Muscle of leg (tissue), 3 donors: ENCODE measurements at regions not wholly inside any gene's neighbourhood (a gene's known extent, or its start where the extent isn't known, plus 50 kb on each side); places are given as distances from the start of the nearest gene placed in this dataset.
"Not testable (repeated sequence)": the region's sequence is repeated elsewhere in the genome, so short reads cannot be mapped to it uniquely, and the experiment has no call there.

ENCODE experiments used
- DNase-seq: peaks from one replicate; pipeline ENCODE4 v3.0.0; 2013
- H3K27ac ChIP-seq: one replicate; pipeline ENCODE4 v1.5.1; 2013; ENCODE audit warnings: mild to moderate bottlenecking, low read length, control low read depth
- H3K27me3 ChIP-seq: one replicate; pipeline ENCODE4 v1.6.1; 2013; ENCODE audit warnings: low read length; ENCODE audit not compliant: control insufficient read depth, insufficient read depth
- H3K36me3 ChIP-seq: one replicate; pipeline ENCODE4 v1.6.1; 2013; ENCODE audit warnings: low read length; ENCODE audit not compliant: control insufficient read depth, insufficient read depth
- H3K4me1 ChIP-seq: one replicate; pipeline ENCODE4 v1.6.1; 2013; ENCODE audit warnings: low read length; ENCODE audit not compliant: control insufficient read depth, insufficient read depth
- H3K4me3 ChIP-seq: one replicate; pipeline ENCODE4 v1.5.1; 2013; ENCODE audit warnings: low read length, control low read depth
- H3K9me3 ChIP-seq: replicated peaks from 2 replicates; pipeline ENCODE4 v1.6.1; 2013; ENCODE audit warnings: low read depth, low read length; ENCODE audit not compliant: control insufficient read depth
- WGBS: methylation state at CpG from one replicate; pipeline ENCODE4 v1.1.5; 2013; ENCODE audit warnings: missing lambda C conversion rate; ENCODE audit not compliant: insufficient coverage; 5-methylcytosine and 5-hydroxymethylcytosine counted together

GRCh38 chr9:124108216-124108615 lies 96.6 kb downstream of the LHX2 start:
- Histone ChIP-seq H3K36me3 (no peaks in the 10 kb centered on the region), H3K9me3 (no peaks in the 10 kb centered on the region), H3K4me3 (no peak overlapping the region), H3K4me1 (no peaks in the 10 kb centered on the region), H3K27me3 (no peaks in the 10 kb centered on the region), H3K27ac (no peak overlapping the region)
- 69% methylated on average over 6 of the region's 6 CpGs for WGBS
- no peak for DNase-seq

GRCh38 chr9:124110307-124110915 lies 98.8 kb downstream of the LHX2 start:
- H3K9me3 ChIP-seq, result no peaks in the 10 kb centered on the region
- H3K27me3 ChIP-seq, result peaks cover 3% of the 10 kb centered on the region
- no peak overlapping the region for H3K4me3 ChIP-seq
- H3K36me3 ChIP-seq, result no peaks in the 10 kb centered on the region
- H3K4me1 ChIP-seq, result no peaks in the 10 kb centered on the region
- no peak overlapping the region for H3K27ac ChIP-seq
- DNase-seq, result peak; percentile 85
- WGBS, result 14% methylated on average over 12 of the region's 16 CpGs

GRCh38 chr9:124116683-124117363 lies 105.3 kb downstream of the LHX2 start:
- Histone ChIP-seq H3K27me3 (peaks cover 3% of the 10 kb centered on the region), H3K27ac (no peak overlapping the region), H3K9me3 (peaks cover 7% of the 10 kb centered on the region), H3K4me3 (no peak overlapping the region), H3K36me3 (no peaks in the 10 kb centered on the region), H3K4me1 (no peaks in the 10 kb centered on the region)
- 58% methylated on average over 1 of the region's 9 CpGs for WGBS
- DNase-seq, result no peak

- H3K4me1 ChIP-seq, result no peaks in the 10 kb centered on the region
- peaks cover 7% of the 10 kb centered on the region for H3K9me3 ChIP-seq
- no peaks in the 10 kb centered on the region for H3K36me3 ChIP-seq
- H3K27me3 ChIP-seq, result no peaks in the 10 kb centered on the region
- no peak overlapping the region for H3K4me3 ChIP-seq
- no peak for DNase-seq
- 72% methylated on average over 6 of the region's 6 CpGs for WGBS
- H3K27ac ChIP-seq, result no peak overlapping the region
Observed at GRCh38 chr9:124118894-124119293, 107.3 kb downstream of the LHX2 start.

GRCh38 chr9:124120272-124120671 lies 108.7 kb downstream of the LHX2 start:
- H3K27ac ChIP-seq, result no peak overlapping the region
- no CpG with 5 or more reads among the region's 3 CpGs for WGBS
- no peak overlapping the region for H3K4me3 ChIP-seq
- DNase-seq, result no peak
- no peaks in the 10 kb centered on the region for H3K4me1 ChIP-seq
- H3K27me3 ChIP-seq, result no peaks in the 10 kb centered on the region
- H3K9me3 ChIP-seq, result peaks cover 7% of the 10 kb centered on the region
- H3K36me3 ChIP-seq, result no peaks in the 10 kb centered on the region

GRCh38 chr9:124121725-124122124 lies 110.2 kb downstream of the LHX2 start:
- WGBS, result no CpG with 5 or more reads among the region's 1 CpG
- Histone ChIP-seq H3K9me3 (peaks cover 6% of the 10 kb centered on the region), H3K27me3 (peaks cover 3% of the 10 kb centered on the region), H3K27ac (no peak overlapping the region), H3K4me1 (no peaks in the 10 kb centered on the region), H3K36me3 (no peaks in the 10 kb centered on the region), H3K4me3 (no peak overlapping the region)
- no peak for DNase-seq

- Histone ChIP-seq H3K36me3 (no peaks in the 10 kb centered on the region), H3K27ac (no peak overlapping the region), H3K4me1 (no peaks in the 10 kb centered on the region), H3K27me3 (peaks cover 3% of the 10 kb centered on the region), H3K9me3 (peaks cover 3% of the 10 kb centered on the region), H3K4me3 (no peak overlapping the region)
- 25% methylated on average over 1 of the region's 1 CpG for WGBS
- DNase-seq, result no peak
Observed at GRCh38 chr9:124122321-124122720, 110.8 kb downstream of the LHX2 start.

- Histone ChIP-seq H3K36me3 (no peaks in the 10 kb centered on the region), H3K9me3 (peaks cover 3% of the 10 kb centered on the region), H3K4me1 (no peaks in the 10 kb centered on the region), H3K27me3 (peaks cover 3% of the 10 kb centered on the region), H3K27ac (no peak overlapping the region), H3K4me3 (no peak overlapping the region)
- DNase-seq, result peak; percentile 19
- 17% methylated on average over 1 of the region's 3 CpGs for WGBS
Observed at GRCh38 chr9:124122813-124123462, 111.4 kb downstream of the LHX2 start.

- not testable (repeated sequence) for DNase-seq, H3K9me3 ChIP-seq, H3K4me3 ChIP-seq, H3K4me1 ChIP-seq, H3K27ac ChIP-seq, H3K27me3 ChIP-seq, H3K36me3 ChIP-seq
- no CpG with 5 or more reads among the region's 1 CpG for WGBS
Observed at GRCh38 chr9:124123621-124124020, 112.1 kb downstream of the LHX2 start.

- no peaks in the 10 kb centered on the region for H3K36me3 ChIP-seq
- no peak overlapping the region for H3K4me3 ChIP-seq
- no peaks in the 10 kb centered on the region for H3K4me1 ChIP-seq
- peaks cover 3% of the 10 kb centered on the region for H3K27me3 ChIP-seq
- peaks cover 3% of the 10 kb centered on the region for H3K9me3 ChIP-seq
- no peak for DNase-seq
- WGBS, result 80% methylated on average over 19 of the region's 19 CpGs
- no peak overlapping the region for H3K27ac ChIP-seq
Observed at GRCh38 chr9:124124729-124125650, 113.4 kb downstream of the LHX2 start.
